ENCODE measurements at regions not wholly inside any gene's neighbourhood (a gene's known extent, or its start where the extent isn't known, plus 50 kb on each side); places are given as distances from the start of the nearest gene placed in this dataset.

GRCh38 chr5:23103566-23103965 lies 250.4 kb upstream of the CDH12 start:
- TF ChIP-seq CTCF (IDR thresholded peaks at IDR 0.05) (no peak), POLR2A (IDR thresholded peaks at IDR 0.05) (no peak)
